GM18868 (cell line): ENCODE measurements at regions not wholly inside any gene's neighbourhood (a gene's known extent, or its start where the extent isn't known, plus 50 kb on each side); places are given as distances from the start of the nearest gene placed in this dataset.

Experiments
- ATAC-seq: cut with Tn5 transposase; IDR thresholded peaks from one replicate; pipeline ENCODE4 v1.9.1; 2021; ENCODE audit warnings: mild to moderate bottlenecking, moderate library complexity; ENCODE audit not compliant: unreplicated experiment

DNA sequence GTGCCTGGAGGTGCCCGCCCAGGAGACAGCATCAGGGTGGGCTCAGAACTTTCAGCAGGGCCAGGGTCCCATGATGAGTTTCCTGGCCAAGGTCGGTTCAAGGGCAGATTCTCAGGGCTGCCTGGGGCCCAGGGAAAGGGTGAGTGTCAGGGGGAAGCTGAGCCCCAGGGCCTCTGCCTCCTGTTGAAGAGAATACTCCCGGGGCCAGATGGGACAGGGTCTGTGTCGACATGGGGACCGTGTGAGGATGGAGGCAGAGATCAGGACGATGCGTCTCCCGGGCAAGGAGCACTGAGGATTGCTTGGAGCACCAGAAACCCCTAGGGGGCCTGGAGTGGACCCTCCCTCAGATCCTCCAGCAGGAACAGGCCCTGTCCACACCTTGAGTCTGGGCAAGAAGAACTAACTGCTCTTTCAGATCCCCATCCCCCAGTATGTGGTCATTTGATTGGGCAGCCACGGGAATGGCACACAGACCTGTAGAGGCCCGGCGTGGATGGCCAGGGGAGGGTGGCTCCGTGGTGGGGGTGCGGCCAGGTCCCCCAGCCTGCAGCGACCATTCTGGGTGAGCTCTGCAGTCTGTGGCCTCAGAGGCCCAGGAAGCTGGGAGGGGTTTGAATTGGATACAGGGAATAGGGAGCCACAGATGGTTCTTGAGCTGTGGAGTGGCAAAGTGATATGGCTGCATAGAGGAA, 1078.7 kb downstream of the BRD1 start:
- ATAC-seq = no peak

DNA sequence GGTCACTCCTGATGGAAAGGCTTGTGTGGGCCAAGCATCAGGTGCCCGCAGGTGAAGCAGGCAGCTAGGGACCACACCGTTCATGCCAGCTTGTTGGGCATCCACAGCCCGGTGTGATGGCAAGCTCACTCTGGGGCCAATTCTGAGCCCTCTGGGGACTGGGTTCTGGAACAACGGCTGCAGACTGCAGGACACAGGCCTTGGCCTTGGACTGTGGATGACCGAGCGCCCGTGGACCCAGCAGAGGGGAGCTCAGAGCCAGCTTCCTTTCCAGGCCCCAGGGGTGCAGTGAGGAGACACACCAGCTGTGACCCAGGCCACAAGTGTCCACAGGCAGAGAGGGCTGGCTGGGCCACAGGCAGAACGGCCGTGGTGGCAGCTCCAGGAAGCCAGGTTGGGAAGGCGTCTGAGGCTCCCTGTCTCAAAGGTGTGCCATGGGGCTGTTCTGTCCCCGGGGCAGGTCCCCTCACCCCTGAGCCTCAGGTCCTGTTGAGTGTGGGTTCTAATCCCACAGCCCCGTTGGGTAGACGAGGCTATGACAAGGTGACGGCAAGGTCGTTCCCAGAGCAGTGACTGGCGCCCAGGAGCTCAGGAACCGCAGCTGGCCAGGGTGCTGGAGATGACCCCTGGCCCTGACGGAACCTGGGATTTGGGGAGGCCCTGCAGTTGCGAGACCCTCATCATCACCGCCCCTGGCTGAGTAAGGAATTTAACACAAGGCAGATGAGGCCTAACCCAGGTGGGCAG, 1079.4 kb downstream of the BRD1 start:
- ATAC-seq = no peak

DNA sequence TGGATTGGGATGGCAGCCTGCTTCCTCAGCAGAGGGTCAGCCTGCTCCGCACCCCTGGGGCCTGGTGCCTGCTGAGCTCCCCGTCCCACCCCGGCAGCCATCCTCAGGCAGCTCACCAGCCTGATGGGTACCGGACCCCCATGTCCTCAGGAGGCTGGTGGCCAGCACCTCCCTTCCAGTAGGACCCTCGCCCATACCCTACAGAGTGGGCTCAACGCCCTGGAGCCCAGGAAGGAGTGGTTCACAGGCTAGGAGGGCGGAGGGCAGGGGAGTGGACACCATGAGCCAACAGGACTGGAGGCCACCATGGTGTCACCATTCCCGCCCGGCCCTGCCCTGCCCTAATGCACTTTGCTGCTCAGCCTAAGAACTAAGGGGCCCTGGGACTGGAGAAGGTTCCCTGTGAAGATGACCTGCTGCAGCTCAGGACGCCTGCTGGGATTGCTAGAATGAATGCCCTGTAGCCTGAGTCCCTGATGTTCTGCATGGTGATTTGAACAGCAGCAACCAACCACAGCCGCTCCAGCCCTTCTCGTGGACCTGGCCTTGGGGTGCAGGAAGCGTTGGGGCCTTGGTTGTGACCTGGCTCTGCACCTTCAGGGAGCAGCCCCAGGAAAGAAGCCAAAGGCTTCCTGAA, 1080.8 kb downstream of the BRD1 start:
- no peak for ATAC-seq

DNA sequence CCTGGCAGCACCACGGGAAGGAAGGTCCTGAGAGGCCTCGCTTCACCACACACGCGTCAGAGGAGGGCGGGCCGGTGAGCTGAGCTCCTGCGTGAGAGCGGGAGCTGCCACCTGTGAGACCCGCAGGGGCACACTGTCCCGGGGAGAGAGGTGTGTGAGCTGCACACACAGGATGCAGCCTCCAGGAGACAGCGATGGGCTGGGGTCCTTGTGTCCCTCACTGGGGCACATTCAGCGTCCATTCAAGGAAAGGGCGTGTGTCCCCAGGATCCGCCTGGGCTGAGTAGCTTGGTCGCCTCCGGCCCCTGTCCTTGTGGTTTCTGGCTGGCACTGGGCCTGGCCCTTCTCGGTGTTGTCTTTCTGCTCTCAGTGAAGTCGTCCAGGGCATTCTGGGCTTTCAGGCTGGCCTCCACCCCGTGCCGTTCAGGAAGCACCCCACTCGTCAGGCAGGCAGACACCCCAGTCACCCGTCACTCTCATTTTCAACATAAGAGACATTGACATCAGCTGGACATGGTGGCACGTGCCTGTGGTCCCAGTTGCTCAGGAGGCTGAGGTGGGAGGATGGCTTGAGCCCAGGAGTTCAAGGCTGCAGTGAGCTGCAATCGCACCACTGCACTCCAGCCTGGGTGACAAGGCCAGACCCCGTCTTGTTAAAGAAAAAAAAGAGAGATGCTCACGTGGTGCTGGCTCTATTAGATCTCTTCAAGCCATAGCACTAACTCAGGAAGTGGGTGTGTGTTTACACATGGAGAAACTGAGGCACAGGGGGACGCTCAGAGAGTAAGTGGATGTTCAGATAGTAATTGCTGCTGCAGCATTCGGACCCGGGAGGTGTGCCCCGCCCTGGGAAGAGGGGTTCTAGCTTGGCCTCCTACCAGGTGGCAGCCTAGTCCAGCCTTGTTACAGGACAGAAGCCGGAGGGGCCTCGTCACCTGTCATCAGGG, 1081.6 kb downstream of the BRD1 start:
- no peak for ATAC-seq

DNA sequence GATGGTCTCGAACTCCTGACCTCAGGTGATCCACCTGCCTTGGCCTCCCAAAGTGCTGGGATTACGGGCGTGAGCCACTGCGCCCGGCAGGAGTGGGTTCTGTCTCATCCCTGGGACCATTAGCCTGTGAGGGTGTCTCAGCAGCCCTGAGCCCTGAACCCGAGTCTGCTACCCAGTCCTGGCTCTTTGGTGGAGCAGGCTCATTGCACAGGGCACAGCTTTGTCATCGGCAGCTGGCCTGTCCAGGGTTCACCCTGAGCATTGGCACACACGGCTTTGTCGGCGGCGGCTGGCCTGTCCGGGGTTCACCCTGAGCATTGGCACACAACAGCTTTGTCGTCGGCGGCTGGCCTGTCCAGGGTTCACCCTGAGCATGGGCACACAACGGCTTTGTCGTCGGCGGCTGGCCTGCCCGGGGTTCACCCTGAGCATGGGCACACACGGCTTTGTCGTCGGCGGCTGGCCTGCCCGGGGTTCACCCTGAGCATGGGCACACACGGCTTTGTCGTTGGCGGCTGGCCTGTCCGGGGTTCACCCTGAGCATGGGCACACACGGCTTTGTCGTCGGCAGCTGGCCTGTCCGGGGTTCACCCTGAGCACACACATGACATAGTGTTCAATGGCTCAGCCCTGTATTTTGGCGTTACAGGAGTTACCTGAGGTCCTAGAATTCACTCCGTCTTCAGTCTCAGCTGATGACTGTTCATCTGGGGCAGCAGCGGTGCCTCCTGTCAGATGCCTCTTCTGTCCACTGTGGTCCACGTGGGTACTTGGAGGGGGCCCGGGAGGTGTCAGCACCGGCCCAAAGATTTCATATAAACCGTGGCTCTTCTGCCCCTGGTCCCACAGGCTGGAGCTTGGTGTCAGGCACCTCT, 1082.5 kb downstream of the BRD1 start:
- no peak for ATAC-seq

DNA sequence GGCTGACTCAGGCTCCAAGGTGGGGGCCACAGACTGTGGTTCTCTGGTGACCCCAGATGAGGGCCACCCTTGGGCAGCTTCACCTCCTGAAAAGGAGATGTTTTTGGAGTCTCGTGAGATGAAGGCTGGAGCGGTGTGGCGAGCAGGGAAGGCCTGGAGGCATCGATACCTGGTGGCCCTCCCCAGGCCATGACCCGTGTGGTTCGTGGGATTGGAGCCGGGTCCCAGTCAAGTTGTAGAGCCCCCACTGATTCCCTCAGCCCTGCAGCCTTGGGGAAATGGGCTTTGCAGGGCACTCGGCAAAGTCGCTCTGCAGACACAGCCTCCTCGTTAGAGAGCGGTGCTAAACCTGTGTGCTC, 1083.4 kb downstream of the BRD1 start:
- ATAC-seq = no peak

DNA sequence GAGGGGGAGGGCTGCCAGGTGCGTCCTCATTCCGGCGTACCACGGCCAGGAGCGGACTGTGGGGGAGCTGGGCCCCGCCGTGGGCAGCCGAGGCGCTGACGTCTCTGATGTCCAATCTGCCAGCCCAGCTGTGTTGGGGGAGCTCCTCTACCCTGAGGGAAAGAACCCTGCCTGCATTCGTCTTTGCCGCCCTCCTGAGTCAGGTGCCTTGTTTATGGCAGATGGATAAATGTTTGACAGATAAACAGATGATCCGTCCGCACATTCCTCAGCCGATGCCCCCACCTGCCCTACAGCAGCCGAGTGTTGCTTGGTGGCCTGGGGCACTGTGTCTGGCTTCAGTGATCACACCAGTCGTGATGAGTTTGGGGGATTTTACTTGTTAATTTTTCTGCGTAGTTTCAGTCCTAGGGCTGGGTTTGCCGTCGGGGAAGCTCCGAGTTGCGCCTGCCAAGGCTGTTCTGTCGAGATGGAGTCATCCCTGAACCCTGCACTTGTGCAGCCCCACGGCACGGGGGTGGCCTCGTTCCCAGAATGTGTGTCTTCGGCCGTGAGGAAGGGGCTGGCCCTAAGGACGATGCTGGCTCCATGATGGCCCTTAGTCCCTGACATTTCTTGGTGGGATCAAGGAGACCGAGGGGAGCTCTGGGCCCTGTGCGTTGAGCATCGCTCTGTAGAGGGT, 1083.9 kb downstream of the BRD1 start:
- no peak for ATAC-seq

DNA sequence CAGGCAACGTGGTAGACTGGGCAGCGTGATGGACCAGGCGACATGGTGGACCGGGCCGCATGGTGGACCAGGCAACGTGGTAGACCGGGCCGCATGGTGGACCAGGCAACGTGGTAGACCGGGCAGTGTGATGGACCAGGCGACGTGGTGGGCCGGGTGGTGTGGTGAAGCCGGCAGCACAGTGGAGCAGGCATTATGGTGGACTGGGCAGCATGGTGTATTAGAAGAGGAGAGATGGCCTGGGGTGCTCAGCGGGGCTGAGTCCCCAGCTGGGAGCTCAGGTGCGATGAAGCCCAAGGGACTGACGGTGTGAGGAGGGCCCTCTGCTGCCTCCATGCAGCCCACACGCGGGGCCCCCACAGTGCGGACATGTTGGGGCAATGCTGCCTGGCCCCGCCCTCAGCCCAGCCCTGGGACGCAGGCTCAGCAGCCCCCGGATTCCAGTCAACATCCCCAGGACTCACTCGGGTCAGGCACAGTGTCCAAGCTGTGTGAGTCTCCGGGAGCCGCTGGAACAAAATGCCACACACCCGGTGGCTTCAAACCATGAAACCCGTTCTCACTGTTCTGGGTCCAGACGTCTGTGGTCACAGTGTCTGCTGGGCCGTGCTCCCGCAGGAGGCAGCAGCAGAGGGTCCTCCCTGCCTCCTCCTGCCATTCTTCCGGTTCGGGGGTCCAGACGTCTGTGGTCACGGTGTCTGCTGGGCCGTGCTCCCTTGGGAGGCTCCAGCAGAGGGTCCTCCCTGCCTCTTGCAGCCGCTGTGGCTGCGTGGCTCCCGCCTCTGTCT, 1084.9 kb downstream of the BRD1 start:
- ATAC-seq = no peak

DNA sequence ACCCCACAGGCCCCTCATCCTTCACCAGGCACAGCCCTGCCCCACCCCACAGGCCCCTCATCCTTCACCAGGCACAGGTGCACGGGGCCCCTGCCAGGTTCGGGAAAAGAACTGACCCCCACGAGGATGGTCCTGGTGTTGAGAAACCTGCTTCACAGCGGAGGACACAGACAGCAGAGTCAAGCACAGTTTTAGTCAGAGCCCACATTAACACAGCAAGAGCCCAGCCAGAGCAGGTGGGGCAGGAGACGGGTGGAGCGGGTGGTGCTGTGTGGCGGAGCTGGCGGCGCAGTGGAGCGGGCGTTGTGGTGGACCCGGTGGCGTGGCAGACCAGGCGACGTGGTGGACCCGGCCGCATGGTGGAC, 1085.5 kb downstream of the BRD1 start:
- no peak for ATAC-seq

DNA sequence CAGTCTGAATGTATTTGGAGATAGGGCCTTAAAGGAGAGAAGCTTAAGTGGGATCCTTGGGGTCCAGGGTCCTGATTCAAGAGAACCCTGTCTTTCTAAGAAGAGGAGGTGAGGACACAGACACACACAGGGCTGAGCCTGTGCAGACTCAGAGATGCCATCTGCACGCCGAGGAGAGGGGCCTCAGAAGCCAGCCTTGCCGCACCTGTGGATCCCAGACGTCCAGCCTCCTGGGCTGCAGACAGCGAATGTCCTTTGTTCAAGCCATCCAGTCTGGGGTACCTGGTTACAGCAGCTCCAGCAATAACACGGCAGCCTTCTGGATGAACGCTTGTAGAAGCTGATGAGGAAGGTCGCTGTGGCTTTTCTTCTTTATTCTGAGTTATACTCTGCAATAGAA, 1086.1 kb downstream of the BRD1 start:
- no peak for ATAC-seq

DNA sequence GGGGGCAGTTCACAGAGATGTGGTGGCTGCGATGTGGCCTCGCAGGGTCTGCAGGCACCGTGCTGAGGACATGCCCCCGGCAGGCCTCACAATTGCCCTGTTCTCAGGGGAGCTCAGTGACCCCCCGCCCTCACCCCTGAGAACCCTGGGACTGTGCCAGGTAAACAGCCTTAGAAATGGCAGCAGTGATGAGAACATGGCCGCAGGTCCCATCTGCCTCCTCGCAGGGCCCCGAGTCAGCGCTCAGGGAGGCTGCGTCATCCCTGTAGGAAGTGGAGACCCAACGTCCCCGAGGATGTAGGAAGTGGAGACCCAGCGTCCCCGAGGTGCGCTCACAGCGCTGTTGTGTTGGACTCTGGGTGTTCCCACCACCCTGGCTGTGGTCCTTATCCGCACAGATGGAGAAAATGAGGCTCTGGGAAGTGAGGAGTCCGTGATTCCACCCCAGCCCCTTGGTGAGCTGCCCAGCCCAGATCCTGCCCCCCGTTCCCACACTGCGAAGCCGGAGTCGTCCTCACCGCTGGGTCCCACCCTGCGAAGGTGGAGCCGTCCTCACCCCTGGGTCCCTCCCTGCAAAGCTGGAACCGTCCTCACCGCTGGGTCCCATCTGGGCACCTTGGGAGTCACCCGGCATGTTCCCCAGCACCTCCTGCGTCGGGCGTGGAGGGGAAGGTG, 1086.8 kb downstream of the BRD1 start:
- ATAC-seq = no peak

DNA sequence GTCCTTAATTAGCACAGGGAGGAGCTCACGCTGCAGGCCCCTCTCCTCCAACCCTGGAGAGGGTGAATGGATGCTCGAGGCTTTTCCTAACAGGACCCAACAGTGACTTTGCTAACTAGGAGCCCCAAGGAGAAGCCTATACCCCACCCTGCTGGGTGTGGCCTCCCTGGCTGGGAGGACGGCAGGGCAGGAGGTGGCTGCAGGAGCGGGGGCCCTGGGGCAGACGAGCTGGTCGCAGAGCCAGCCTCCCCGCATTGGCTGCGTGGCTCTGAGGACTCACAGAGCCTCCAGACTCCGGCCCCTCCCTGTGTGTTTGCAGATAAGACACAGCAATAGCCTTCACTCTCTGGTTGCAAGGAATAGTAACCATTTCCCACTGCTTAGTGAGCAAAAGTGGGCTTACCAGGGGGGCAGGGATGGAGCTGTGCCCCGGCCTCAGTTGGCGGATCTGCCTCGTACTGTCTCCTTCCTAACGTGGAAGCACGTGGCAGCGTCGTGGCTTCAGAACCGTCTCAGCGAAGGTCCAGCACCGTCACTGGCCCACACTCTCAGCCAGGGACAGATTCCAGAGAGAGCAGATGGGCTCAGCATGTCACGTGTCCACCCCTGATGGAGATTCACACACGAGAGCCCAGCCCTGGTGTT, 1087.5 kb downstream of the BRD1 start:
- ATAC-seq = no peak

DNA sequence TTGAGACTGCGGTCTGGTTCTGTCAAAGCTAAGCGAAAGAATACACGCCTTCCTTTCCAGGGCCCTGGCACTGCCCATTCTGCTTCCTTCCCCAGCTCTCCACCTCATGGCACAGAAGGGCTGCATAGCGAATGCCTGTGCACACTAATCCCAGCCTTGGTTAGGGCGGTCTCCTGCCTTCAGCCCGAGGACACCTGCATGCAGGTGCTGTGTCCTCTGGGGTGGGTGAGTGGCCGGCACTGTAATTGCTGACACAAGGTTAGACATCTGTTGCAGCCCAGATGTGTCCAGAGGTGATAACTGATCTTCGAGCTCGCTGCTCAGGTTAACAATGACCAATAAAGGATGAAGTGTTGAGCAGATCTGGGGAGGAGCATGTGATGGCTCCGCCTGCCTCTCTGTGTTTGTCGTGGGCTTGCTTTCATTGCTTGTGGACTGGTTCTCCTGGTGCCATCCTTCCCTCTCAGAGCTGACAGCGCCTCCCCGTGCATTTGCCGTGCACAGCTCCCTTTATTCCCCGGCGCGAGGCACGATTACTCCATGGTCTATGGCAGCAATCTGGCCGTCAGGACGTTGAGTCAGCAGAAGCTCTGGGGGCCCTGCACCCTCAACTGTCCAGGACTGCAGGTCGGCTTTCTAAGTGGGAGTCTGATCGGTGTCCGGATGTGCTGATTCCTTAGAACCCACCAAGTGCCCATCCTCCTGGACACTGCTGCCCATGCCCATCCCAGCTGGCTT, 1088.2 kb downstream of the BRD1 start:
- no peak for ATAC-seq

DNA sequence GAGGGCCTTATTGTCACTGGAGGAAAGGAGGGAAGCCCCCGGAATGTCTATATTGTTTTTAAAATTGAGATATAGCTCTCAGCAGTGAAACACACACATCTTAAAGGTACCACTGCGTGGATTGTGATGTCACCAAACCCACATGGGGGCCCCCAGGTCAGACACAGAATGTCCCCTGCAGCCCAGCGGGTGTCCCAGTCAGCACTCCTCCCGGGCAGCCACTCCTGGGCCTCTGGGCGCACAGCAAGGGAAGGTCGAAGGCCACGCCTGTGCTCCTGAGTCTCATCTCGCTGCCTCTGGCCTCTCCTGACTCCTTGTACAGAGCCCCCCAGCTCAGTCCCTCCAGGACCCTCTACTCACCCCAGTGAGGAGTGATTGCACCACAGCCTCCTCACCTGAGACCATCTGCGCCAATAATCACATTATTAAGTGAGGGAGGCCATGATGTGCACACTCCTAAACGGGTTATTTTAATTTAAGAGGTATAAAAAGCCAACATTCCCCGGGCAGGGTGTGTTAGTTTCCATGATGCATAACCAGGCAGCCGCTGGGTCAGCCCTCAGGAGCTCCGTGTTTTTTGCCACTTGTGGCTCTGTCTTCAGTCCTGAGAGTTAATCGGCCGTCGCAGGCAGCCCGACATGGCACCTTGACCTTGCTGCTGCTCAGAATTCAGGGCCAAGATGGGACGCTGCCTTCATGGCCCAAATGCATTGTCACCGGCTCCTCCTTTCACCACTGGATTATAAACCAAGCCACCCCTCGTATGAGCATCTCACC, 1089.3 kb downstream of the BRD1 start:
- no peak for ATAC-seq

DNA sequence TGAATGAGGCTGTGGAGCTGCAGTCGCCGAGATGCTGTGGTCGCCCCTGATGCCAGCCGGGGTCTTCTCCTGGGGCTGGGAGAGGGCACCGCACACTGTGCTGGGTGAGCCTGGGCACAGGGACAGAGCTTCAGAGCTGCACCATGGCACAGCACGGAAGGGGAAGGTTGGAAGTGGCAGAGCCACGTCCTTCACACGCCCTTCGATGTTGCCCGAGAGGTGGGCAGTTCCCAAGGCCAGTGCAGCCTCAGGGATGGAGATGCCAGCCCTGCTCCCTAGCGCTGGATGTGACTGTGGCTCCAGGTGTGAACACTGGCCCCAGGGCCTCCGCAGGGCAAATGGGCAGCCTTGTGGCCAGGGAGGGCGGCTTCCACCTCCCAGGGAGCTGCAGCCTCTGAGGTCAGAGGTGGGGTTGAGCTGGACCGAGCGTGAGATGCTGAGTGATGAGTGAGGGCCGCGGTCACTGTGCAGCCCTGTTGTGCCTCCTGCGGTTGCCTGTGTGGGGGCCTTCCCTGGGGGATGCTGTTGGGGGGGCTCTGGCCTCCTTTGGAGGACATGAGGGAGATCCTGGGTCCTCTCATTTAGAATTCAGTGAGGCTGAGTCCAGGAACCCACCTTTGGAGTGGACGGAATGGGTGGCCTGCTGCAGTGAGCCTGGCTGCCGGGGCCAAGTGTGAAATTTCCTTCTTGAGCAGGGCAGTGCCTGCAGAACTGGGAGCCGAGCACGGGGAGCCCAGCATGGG, 1090.0 kb downstream of the BRD1 start:
- ATAC-seq = no peak
